Body of pancreas (tissue), 4 donors: ENCODE measurements at regions not wholly inside any gene's neighbourhood (a gene's known extent, or its start where the extent isn't known, plus 50 kb on each side); places are given as distances from the start of the nearest gene placed in this dataset.

Experiments
- ATAC-seq: fragments of 150-250 bp; one replicate; pipeline ENCODE4 v1.9.1; 2016
- DNase-seq, 4 donors: peaks; one replicate each; pipeline ENCODE4 v3.0.0-alpha.2; 2019
- H3K27ac ChIP-seq, 4 donors: fragments of 200-600 bp; sonication (generic); 1 replicate in 3 of 4; 2 replicates in 1 of 4; pipeline versions ENCODE4 v1.5.1 to v1.6.1; 2016 to 2019; ENCODE audit warnings: mild to moderate bottlenecking in 1 of 4, mixed read lengths in 1 of 4, moderate library complexity in 1 of 4
- H3K27me3 ChIP-seq, 2 donors: fragments of 200-600 bp; sonication (generic); one replicate each; pipeline ENCODE4 v1.6.0; 2016; ENCODE audit warnings: mild to moderate bottlenecking in 1 of 2
- H3K36me3 ChIP-seq, 2 donors: fragments of 200-600 bp; sonication (generic); replicated peaks in 1 of 2; 2 replicates each; pipeline ENCODE4 v1.5.1; 2016; ENCODE audit warnings: low read depth in 2 of 2; ENCODE audit not compliant: insufficient read depth in 1 of 2
- H3K4me1 ChIP-seq: fragments of 200-600 bp; sonication (generic); one replicate; pipeline ENCODE4 v1.6.0; 2016
- H3K4me3 ChIP-seq, 2 donors: fragments of 200-600 bp; sonication (generic); 1 replicate in 1 of 2; 2 replicates in 1 of 2; pipeline ENCODE4 v1.5.1; 2016 to 2019
- H3K9me3 ChIP-seq, 3 donors: fragments of 200-600 bp; sonication (generic); 1 replicate in 2 of 3; 2 replicates in 1 of 3; pipeline ENCODE4 v1.5.1; 2016
- POLR2A ChIP-seq, 3 donors: fragments of 450-650 bp; IDR thresholded peaks; one replicate each; pipeline ENCODE4 v1.6.1; 2016; ENCODE audit warnings: antibody characterized with exemption in 3 of 3, mild to moderate bottlenecking in 2 of 3
- WGBS, 2 donors: methylation state at CpG; one replicate each; pipeline ENCODE4 v1.1.5; 2017; 5-methylcytosine and 5-hydroxymethylcytosine counted together
- intact Hi-C: fragments of 100-400 bp; cut with DNase I; formaldehyde crosslinking; loops from one replicate; pipeline ENCODE4 v1.15.1; 2023
- TF ChIP-seq, protein P1 (sequence below), 7 experiments: fragments of 450-650 bp in 4 of 7; fragments of 200-600 bp in 3 of 7; sonication (generic) in 3 of 7; IDR thresholded peaks; one replicate each; pipeline ENCODE4 v1.5.1; 2016 to 2019; ENCODE audit warnings: antibody characterized with exemption in 7 of 7

DNA sequence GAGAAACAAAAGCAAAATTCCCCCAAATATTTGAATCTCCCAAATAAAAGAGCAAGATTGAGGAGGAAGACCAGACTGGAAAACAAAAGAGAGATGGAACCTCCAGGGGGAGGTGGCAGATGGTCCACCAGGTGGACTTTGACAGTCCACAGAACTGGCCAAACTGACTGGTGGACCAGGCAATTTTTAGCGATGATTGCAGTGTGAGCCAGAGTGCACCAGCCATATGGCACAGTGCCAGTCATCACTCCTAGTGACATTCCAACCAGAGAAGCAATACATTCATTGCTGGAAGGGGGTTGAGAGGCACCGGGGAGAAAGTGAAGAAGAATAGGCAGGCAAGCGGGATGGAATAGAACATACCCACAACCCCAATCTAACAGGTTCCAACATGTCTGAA is 182.9 kb downstream of the EXOC5 start:
- no peaks in the 10 kb centered on the region for H3K36me3 ChIP-seq
- DNase-seq (peak in 2 of 4 donors; percentile 24 to 33), ATAC-seq (no peak)
- no peaks in the 10 kb centered on the region for H3K27me3 ChIP-seq
- TF ChIP-seq POLR2A (IDR thresholded peaks at IDR 0.05): no peak
- TF ChIP-seq, protein P1, sequence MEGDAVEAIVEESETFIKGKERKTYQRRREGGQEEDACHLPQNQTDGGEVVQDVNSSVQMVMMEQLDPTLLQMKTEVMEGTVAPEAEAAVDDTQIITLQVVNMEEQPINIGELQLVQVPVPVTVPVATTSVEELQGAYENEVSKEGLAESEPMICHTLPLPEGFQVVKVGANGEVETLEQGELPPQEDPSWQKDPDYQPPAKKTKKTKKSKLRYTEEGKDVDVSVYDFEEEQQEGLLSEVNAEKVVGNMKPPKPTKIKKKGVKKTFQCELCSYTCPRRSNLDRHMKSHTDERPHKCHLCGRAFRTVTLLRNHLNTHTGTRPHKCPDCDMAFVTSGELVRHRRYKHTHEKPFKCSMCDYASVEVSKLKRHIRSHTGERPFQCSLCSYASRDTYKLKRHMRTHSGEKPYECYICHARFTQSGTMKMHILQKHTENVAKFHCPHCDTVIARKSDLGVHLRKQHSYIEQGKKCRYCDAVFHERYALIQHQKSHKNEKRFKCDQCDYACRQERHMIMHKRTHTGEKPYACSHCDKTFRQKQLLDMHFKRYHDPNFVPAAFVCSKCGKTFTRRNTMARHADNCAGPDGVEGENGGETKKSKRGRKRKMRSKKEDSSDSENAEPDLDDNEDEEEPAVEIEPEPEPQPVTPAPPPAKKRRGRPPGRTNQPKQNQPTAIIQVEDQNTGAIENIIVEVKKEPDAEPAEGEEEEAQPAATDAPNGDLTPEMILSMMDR (IDR thresholded peaks at IDR 0.05): no peak
- H3K9me3 ChIP-seq: no peaks in the 10 kb centered on the region
- H3K27ac ChIP-seq: no peak overlapping the region
- H3K4me3 ChIP-seq: no peak overlapping the region
- intact Hi-C loops: no loop called here
- WGBS, 2 donors: 63 to 67% methylated on average over 3 of the region's 3 CpGs
- no peaks in the 10 kb centered on the region for H3K4me1 ChIP-seq

DNA sequence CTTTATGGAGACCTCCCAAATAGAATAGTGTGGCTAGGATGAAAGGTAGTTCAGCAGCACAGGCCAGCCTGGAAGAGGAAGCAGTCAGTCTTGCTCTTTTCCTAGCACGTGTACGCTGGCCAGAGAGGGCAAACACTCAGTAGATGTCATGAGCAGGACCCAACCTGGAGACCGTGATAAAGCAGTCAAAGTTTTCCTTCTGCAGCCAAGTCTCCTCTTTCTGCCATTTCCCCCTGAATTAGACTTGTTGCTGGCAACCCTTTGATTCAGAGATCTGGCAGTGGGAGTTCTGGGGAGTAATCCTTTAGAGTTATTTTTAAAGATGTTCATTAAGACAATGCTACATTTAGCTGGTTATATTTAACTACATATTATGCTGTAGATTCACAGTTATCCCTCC is 183.7 kb downstream of the EXOC5 start:
- H3K4me3 ChIP-seq: no peak overlapping the region
- no peaks in the 10 kb centered on the region for H3K36me3 ChIP-seq
- DNase-seq (no peak), ATAC-seq (no peak)
- no peaks in the 10 kb centered on the region for H3K27me3 ChIP-seq
- H3K9me3 ChIP-seq: no peaks in the 10 kb centered on the region
- intact Hi-C loops: no loop called here
- H3K27ac ChIP-seq: no peak overlapping the region
- TF ChIP-seq, protein P1 (IDR thresholded peaks at IDR 0.05): no peak
- no peaks in the 10 kb centered on the region for H3K4me1 ChIP-seq
- WGBS, 2 donors: 51 to 67% methylated on average over 3 of the region's 3 CpGs

DNA sequence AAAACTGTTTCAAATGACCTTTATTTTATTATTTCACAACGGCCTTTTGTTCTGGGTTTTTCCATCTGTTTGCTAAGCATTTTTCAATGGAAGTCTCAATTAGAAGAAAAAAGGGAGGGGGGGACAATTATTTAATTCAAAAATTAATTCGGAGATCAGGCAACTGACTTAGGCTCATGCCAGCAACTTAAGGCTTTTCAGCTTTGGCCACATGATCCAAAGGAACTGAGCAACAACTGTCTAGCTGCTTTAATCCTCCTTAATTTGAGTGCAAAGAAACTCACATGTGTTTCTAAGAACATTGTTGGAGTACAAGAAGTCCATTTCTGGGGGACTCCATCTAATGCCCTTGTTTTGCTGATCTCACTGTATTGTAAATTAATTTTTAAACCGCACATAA is 188.0 kb downstream of the EXOC5 start:
- ATAC-seq: no peak
- H3K27ac ChIP-seq: no peak overlapping the region
- no peak for DNase-seq
- no peaks in the 10 kb centered on the region for H3K27me3 ChIP-seq
- H3K36me3 ChIP-seq: no peaks in the 10 kb centered on the region
- no peaks in the 10 kb centered on the region for H3K4me1 ChIP-seq
- no peak for TF ChIP-seq POLR2A (IDR thresholded peaks at IDR 0.05)
- TF ChIP-seq, protein P1 (IDR thresholded peaks at IDR 0.05): no peak
- intact Hi-C loops: no loop called here
- H3K9me3 ChIP-seq: no peaks in the 10 kb centered on the region
- H3K4me3 ChIP-seq: no peak overlapping the region
- 76 to 77% methylated on average over 3 of the region's 3 CpGs for WGBS, 2 donors

DNA sequence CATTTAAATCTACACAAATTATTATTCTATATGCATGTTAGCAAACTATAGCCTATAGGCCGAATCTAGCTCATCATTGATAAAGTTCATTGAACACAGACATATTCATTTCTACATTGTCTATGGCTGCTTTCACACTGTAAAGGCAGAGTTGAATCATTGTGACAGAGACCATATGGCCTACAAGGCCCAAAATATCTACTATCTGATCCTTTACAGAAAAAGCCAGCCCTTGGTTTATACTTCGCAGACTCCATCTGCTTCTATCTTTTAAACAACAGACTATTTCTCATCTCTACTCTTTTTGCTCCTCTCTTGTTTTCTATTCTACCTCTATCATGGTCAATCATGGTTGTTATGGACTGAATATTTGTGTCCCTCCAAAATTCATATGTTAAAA is 190.7 kb downstream of the EXOC5 start:
- Histone ChIP-seq H3K4me3 (no peak overlapping the region), H3K9me3 (no peaks in the 10 kb centered on the region), H3K27me3 (no peaks in the 10 kb centered on the region), H3K27ac (no peak overlapping the region), H3K36me3 (no peaks in the 10 kb centered on the region), H3K4me1 (no peaks in the 10 kb centered on the region)
- ATAC-seq (no peak), DNase-seq (no peak)
- intact Hi-C loops: no loop called here
- TF ChIP-seq POLR2A (IDR thresholded peaks at IDR 0.05): no peak
- TF ChIP-seq, protein P1 (IDR thresholded peaks at IDR 0.05): no peak
- WGBS, 2 donors: 59 to 68% methylated on average over 2 of the region's 2 CpGs

DNA sequence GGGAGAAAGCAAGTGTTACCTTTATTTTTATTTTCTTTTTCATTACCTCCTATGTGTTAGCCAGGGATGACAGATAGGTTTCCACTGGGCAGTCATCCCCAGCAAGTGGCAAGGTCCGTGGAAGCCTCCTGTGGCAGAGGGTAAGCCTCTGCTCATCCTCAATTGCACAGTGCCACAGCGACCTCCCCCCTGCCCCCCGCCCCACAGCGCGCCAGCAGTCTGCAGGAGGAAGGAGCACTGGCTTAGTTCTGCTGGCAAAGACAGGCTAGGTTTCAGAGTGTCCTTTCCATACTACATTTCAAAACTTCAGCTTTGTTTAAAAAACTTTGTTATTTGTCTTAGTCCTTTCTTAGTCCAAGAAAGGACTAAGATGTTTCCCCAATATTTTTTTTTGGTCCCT is 194.7 kb downstream of the EXOC5 start:
- WGBS, 2 donors: 21 to 53% methylated on average over 2 to 5 of the region's 5 CpGs
- Histone ChIP-seq H3K9me3 (no peaks in the 10 kb centered on the region), H3K4me3 (no peak overlapping the region), H3K27ac (no peak overlapping the region), H3K4me1 (no peaks in the 10 kb centered on the region), H3K27me3 (no peaks in the 10 kb centered on the region), H3K36me3 (no peaks in the 10 kb centered on the region)
- intact Hi-C loops: no loop called here
- no peak for TF ChIP-seq POLR2A (IDR thresholded peaks at IDR 0.05)
- TF ChIP-seq, protein P1 (IDR thresholded peaks at IDR 0.05): no peak
- no peak for ATAC-seq
- no peak for DNase-seq
